ENCODE measurements at regions not wholly inside any gene's neighbourhood (a gene's known extent, or its start where the extent isn't known, plus 50 kb on each side); places are given as distances from the start of the nearest gene placed in this dataset.

GRCh38 chr12:114873656-114874055 lies 189.7 kb upstream of the TBX3 start:
- H3K9ac ChIP-seq (ENCODE audit: low read depth, low read length) = no peak overlapping the region
- H3K4me1 ChIP-seq (ENCODE audit: insufficient read depth, low read length) = no peaks in the 10 kb centered on the region
- no peaks in the 10 kb centered on the region for H3K9me3 ChIP-seq (ENCODE audit: control insufficient read depth, insufficient read depth, low read length)

GRCh38 chr12:114868995-114869834 lies 185.2 kb upstream of the TBX3 start:
- H3K4me1 ChIP-seq (ENCODE audit: insufficient read depth, low read length) = peaks cover 13% of the 10 kb centered on the region
- H3K9ac ChIP-seq (ENCODE audit: low read depth, low read length) = no peak overlapping the region
- no peaks in the 10 kb centered on the region for H3K9me3 ChIP-seq (ENCODE audit: control insufficient read depth, insufficient read depth, low read length)
- H3K36me3 ChIP-seq (ENCODE audit: insufficient read depth, low read length) = no peaks in the 10 kb centered on the region

More at GRCh38 chr12:114873656-114874055, 189.7 kb upstream of the TBX3 start:
- no peaks in the 10 kb centered on the region for H3K36me3 ChIP-seq (ENCODE audit: insufficient read depth, low read length)

GRCh38 chr12:114866331-114866730 lies 182.4 kb upstream of the TBX3 start:
- Histone ChIP-seq H3K9me3 (ENCODE audit: control insufficient read depth, insufficient read depth, low read length) (no peaks in the 10 kb centered on the region), H3K4me1 (ENCODE audit: insufficient read depth, low read length) (peaks cover 13% of the 10 kb centered on the region), H3K9ac (ENCODE audit: low read depth, low read length) (no peak overlapping the region), H3K36me3 (ENCODE audit: insufficient read depth, low read length) (no peaks in the 10 kb centered on the region)

- peaks cover 13% of the 10 kb centered on the region for H3K4me1 ChIP-seq (ENCODE audit: insufficient read depth, low read length)
- no peaks in the 10 kb centered on the region for H3K36me3 ChIP-seq (ENCODE audit: insufficient read depth, low read length)
- H3K9me3 ChIP-seq (ENCODE audit: control insufficient read depth, insufficient read depth, low read length) = no peaks in the 10 kb centered on the region
- no peak overlapping the region for H3K9ac ChIP-seq (ENCODE audit: low read depth, low read length)
Observed at GRCh38 chr12:114864837-114865551, 181.0 kb upstream of the TBX3 start.

- H3K4me1 ChIP-seq (ENCODE audit: insufficient read depth, low read length) = peaks cover 13% of the 10 kb centered on the region
- H3K9me3 ChIP-seq (ENCODE audit: control insufficient read depth, insufficient read depth, low read length) = no peaks in the 10 kb centered on the region
- H3K36me3 ChIP-seq (ENCODE audit: insufficient read depth, low read length) = no peaks in the 10 kb centered on the region
- no peak overlapping the region for H3K9ac ChIP-seq (ENCODE audit: low read depth, low read length)
Observed at GRCh38 chr12:114863911-114864310, 179.9 kb upstream of the TBX3 start.

GRCh38 chr12:114860969-114861368 lies 177.0 kb upstream of the TBX3 start:
- Histone ChIP-seq H3K4me1 (ENCODE audit: insufficient read depth, low read length) (peaks cover 13% of the 10 kb centered on the region), H3K9ac (ENCODE audit: low read depth, low read length) (no peak overlapping the region), H3K36me3 (ENCODE audit: insufficient read depth, low read length) (no peaks in the 10 kb centered on the region), H3K9me3 (ENCODE audit: control insufficient read depth, insufficient read depth, low read length) (no peaks in the 10 kb centered on the region)

- H3K9me3 ChIP-seq (ENCODE audit: control insufficient read depth, insufficient read depth, low read length) = 0 out of 2 replicates have a peak, but pooled peaks cover 4% of the 10 kb centered on the region
- H3K36me3 ChIP-seq (ENCODE audit: insufficient read depth, low read length) = no peaks in the 10 kb centered on the region
- no peaks in the 10 kb centered on the region for H3K4me1 ChIP-seq (ENCODE audit: insufficient read depth, low read length)
- no peak overlapping the region for H3K9ac ChIP-seq (ENCODE audit: low read depth, low read length)
Observed at GRCh38 chr12:114858388-114859146, 174.6 kb upstream of the TBX3 start.

GRCh38 chr12:114855678-114856077 lies 171.7 kb upstream of the TBX3 start:
- Histone ChIP-seq H3K9me3 (ENCODE audit: control insufficient read depth, insufficient read depth, low read length) (0 out of 2 replicates have a peak, but pooled peaks cover 4% of the 10 kb centered on the region), H3K9ac (ENCODE audit: low read depth, low read length) (no peak overlapping the region), H3K36me3 (ENCODE audit: insufficient read depth, low read length) (no peaks in the 10 kb centered on the region)

GRCh38 chr12:114852976-114853529 lies 169.1 kb upstream of the TBX3 start:
- Histone ChIP-seq H3K9ac (ENCODE audit: low read depth, low read length) (no peak overlapping the region), H3K36me3 (ENCODE audit: insufficient read depth, low read length) (no peaks in the 10 kb centered on the region), H3K9me3 (ENCODE audit: control insufficient read depth, insufficient read depth, low read length) (0 out of 2 replicates have a peak, but pooled peaks cover 4% of the 10 kb centered on the region), H3K4me1 (ENCODE audit: insufficient read depth, low read length) (no peaks in the 10 kb centered on the region)

More at GRCh38 chr12:114855678-114856077, 171.7 kb upstream of the TBX3 start:
- H3K4me1 ChIP-seq (ENCODE audit: insufficient read depth, low read length) = no peaks in the 10 kb centered on the region

- H3K9ac ChIP-seq (ENCODE audit: low read depth, low read length) = no peak overlapping the region
- H3K4me1 ChIP-seq (ENCODE audit: insufficient read depth, low read length) = no peaks in the 10 kb centered on the region
- no peaks in the 10 kb centered on the region for H3K36me3 ChIP-seq (ENCODE audit: insufficient read depth, low read length)
- 0 out of 2 replicates have a peak, but pooled peaks cover 4% of the 10 kb centered on the region for H3K9me3 ChIP-seq (ENCODE audit: control insufficient read depth, insufficient read depth, low read length)
Observed at GRCh38 chr12:114851981-114852380, 168.0 kb upstream of the TBX3 start.

- Histone ChIP-seq H3K4me1 (ENCODE audit: insufficient read depth, low read length) (no peaks in the 10 kb centered on the region), H3K9me3 (ENCODE audit: control insufficient read depth, insufficient read depth, low read length) (0 out of 2 replicates have a peak, but pooled peaks cover 4% of the 10 kb centered on the region), H3K9ac (ENCODE audit: low read depth, low read length) (no peak overlapping the region), H3K36me3 (ENCODE audit: insufficient read depth, low read length) (no peaks in the 10 kb centered on the region)
Observed at GRCh38 chr12:114850661-114851275, 166.8 kb upstream of the TBX3 start.

GRCh38 chr12:114848666-114849065 lies 164.7 kb upstream of the TBX3 start:
- H3K4me1 ChIP-seq (ENCODE audit: insufficient read depth, low read length) = no peaks in the 10 kb centered on the region
- no peak overlapping the region for H3K9ac ChIP-seq (ENCODE audit: low read depth, low read length)
- no peaks in the 10 kb centered on the region for H3K9me3 ChIP-seq (ENCODE audit: control insufficient read depth, insufficient read depth, low read length)
- H3K36me3 ChIP-seq (ENCODE audit: insufficient read depth, low read length) = no peaks in the 10 kb centered on the region

- H3K36me3 ChIP-seq (ENCODE audit: insufficient read depth, low read length) = no peaks in the 10 kb centered on the region
- no peaks in the 10 kb centered on the region for H3K9me3 ChIP-seq (ENCODE audit: control insufficient read depth, insufficient read depth, low read length)
- H3K9ac ChIP-seq (ENCODE audit: low read depth, low read length) = no peak overlapping the region
- no peaks in the 10 kb centered on the region for H3K4me1 ChIP-seq (ENCODE audit: insufficient read depth, low read length)
Observed at GRCh38 chr12:114847441-114848035, 163.6 kb upstream of the TBX3 start.

Data from ES-I3 (cell line).